Activated naive CD4-positive, alpha-beta T cell treated with anti-CD3 and anti-CD28 coated beads, Interleukin-2, amount 10 ng/mL, durations not matched to agents 7 days and 5 days (primary cell): ENCODE measurements at regions not wholly inside any gene's neighbourhood (a gene's known extent, or its start where the extent isn't known, plus 50 kb on each side); places are given as distances from the start of the nearest gene placed in this dataset.

Experiments used
- CTCF ChIA-PET: fragments of 350-600 bp; sonication (Branson Sonifier 250); formaldehyde crosslinking; loops from one replicate; lab custom pipeline; 2021; ENCODE audit warnings: antibody characterized with exemption; lab: Charles Lee
- DNase-seq: peaks from one replicate; pipeline ENCODE4 v3.0.0-alpha.2; 2020
- H3K27ac Mint-ChIP-seq: one replicate; pipeline ENCODE4 v1.8.0; 2021; ENCODE audit warnings: mild to moderate bottlenecking, moderate library complexity, mixed read lengths
- H3K27me3 Mint-ChIP-seq: one replicate; pipeline ENCODE4 v1.8.0; 2021; ENCODE audit warnings: mild to moderate bottlenecking, mixed read lengths
- H3K36me3 Mint-ChIP-seq: one replicate; pipeline ENCODE4 v1.8.0; 2021; ENCODE audit warnings: mixed read lengths
- H3K4me1 Mint-ChIP-seq: one replicate; pipeline ENCODE4 v1.8.0; 2021; ENCODE audit warnings: mixed read lengths
- H3K4me3 Mint-ChIP-seq: one replicate; pipeline ENCODE4 v1.8.0; 2021; ENCODE audit warnings: mild to moderate bottlenecking, moderate library complexity, mixed read lengths
- H3K9me3 Mint-ChIP-seq: one replicate; pipeline ENCODE4 v1.8.0; 2021; ENCODE audit warnings: mixed read lengths

DNA sequence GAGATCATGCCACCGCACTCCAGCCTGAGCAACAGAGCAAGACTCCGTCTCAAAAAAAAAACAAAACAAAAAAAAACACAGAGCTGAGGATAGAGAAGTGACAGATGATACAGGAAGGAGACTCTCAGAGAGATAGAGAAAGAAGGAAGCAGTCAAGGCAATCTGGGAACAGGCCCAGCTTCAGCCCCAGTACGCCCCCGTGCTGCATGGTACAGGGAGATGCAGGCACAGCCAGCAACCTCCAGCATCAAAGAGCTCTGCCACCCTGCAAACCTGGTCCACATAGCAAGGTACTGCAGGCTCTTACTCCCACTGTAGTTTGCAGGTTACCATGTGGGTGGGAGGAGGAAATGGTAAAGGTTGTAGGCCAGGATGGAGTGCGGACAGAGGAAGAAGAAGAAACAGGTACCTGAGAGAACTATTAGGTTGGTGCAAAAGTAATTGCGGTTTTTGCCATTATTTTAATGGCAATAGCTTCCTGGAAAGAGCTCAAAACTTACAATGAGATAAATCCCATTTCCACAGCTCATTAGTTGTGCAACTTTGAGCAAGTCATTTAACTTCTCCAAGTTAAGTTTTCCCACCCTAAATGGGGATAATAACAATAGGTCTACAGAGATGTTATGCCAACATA is 253.0 kb downstream of the ARRDC4 start:
- H3K27ac Mint-ChIP-seq: no peak overlapping the region
- no peaks in the 10 kb centered on the region for H3K9me3 Mint-ChIP-seq
- no peak for DNase-seq
- H3K4me3 Mint-ChIP-seq: no peak overlapping the region
- no peaks in the 10 kb centered on the region for H3K36me3 Mint-ChIP-seq
- H3K27me3 Mint-ChIP-seq: no peaks in the 10 kb centered on the region
- CTCF ChIA-PET: interaction anchor here (0.5 kb wide), 1 partner anchor 169 kb away, joined by 3 read pairs; no protein-coding TSS in a partner anchor
- no peaks in the 10 kb centered on the region for H3K4me1 Mint-ChIP-seq

DNA sequence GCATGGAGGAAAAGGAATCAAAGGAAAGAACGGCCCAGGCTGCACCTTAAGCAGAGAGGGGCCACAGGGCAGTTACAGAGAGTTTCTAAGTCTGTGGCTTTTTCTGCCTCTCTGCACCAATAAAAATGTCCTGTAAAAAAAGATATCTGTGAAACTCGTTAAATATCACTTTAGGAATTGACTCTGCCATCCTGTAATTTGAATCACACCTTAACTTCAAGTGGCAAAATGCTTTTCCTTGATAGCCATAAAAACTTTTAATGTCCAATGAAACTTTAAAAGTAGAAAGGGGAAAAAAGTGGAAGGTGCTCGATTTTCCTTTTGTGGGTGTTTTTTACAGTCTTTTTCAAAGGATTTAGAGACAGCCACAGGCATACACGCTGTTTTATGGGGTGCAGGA is 255.7 kb downstream of the ARRDC4 start:
- no peaks in the 10 kb centered on the region for H3K36me3 Mint-ChIP-seq
- H3K27me3 Mint-ChIP-seq: no peaks in the 10 kb centered on the region
- H3K27ac Mint-ChIP-seq: no peak overlapping the region
- DNase-seq: no peak
- CTCF ChIA-PET: no interaction called here
- no peak overlapping the region for H3K4me3 Mint-ChIP-seq
- no peaks in the 10 kb centered on the region for H3K4me1 Mint-ChIP-seq
- no peaks in the 10 kb centered on the region for H3K9me3 Mint-ChIP-seq

DNA sequence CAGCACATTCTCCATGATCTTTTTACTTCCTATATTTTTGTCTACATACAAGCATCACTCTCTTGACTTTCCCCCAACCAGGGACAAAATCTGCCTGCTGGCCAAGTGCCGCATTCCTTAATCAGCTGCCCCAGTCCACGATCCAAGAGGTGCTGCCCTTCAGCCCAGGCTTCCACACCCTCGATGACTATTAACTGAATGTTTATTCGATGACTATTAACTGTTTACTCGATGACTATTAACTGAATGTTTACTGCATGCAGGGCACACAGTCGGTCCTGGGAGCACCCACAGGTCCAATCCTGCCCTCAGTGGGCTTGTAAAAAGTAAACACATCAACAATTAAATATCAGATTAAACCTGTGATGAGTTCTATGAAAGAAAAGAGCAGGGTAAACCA is 256.9 kb downstream of the ARRDC4 start:
- CTCF ChIA-PET: no interaction called here
- Mint-ChIP-seq H3K9me3 (no peaks in the 10 kb centered on the region), H3K27ac (no peak overlapping the region), H3K4me3 (no peak overlapping the region), H3K36me3 (no peaks in the 10 kb centered on the region), H3K4me1 (no peaks in the 10 kb centered on the region), H3K27me3 (no peaks in the 10 kb centered on the region)
- DNase-seq: no peak

DNA sequence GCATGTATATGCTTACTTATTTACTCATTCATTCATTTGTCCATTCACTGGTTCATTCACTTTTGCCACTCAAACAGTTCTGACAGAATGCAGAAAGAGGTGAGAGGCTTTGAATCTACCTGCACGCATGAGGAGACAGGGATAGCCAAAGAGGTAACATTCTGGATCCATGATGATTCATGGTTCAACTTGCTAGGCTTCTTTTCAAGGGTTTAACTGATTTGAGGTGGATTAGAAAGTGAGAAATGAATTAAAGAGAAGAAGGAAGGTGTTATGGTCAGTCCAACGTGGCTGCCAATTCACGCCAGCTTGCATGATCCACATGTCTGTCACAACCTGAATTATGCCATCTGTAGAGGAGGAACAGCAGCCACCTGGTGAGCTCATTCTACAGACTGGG is 260.6 kb downstream of the ARRDC4 start:
- CTCF ChIA-PET: no interaction called here

DNA sequence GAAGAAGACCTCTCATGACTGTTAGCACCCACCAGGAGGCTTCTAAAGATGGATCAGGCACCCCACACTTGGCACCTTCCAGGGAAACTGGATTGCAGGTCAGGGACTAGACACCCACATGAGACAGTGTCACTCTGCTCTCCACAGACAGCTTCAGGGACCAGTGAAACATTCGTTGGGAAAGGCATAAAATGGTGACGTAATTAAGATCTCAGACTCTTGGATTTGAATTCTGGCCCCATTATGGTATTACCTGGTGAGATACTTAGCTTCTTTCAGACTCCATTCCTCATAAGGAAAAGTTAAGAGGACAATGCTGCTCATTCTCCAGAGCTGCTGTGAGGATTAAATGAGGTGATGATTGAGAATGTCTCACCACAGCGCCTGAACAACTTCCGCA is 261.1 kb downstream of the ARRDC4 start:
- CTCF ChIA-PET: no interaction called here
- H3K4me3 Mint-ChIP-seq: no peak overlapping the region

More for the DNA sequence above, 260.6 kb downstream of the ARRDC4 start:
- no peak overlapping the region for H3K4me3 Mint-ChIP-seq
- H3K36me3 Mint-ChIP-seq: no peaks in the 10 kb centered on the region
- H3K4me1 Mint-ChIP-seq: no peaks in the 10 kb centered on the region
- no peaks in the 10 kb centered on the region for H3K9me3 Mint-ChIP-seq
- H3K27ac Mint-ChIP-seq: no peak overlapping the region
- no peaks in the 10 kb centered on the region for H3K27me3 Mint-ChIP-seq
- DNase-seq: no peak

DNA sequence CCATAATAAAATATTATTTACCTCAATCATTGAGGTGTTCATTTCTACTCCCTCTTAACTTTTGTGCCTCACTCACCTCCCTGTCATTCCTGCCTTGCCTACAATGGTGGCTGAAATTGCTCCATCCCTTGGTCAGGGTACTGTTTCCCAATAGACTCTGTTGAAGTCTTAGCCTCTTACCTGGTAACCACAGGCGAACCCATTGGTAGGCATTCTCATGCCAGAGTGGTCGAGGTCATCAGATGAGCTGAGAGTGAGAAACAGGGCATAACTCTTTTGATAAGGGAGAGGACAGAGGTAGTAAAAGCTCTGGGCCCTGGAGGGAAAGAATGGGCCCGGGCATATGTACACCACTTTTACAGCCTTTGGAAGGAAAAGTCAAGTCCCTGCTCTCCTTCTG is 265.6 kb downstream of the ARRDC4 start:
- Mint-ChIP-seq H3K9me3 (no peaks in the 10 kb centered on the region), H3K4me3 (no peak overlapping the region), H3K27ac (no peak overlapping the region), H3K36me3 (no peaks in the 10 kb centered on the region), H3K27me3 (no peaks in the 10 kb centered on the region), H3K4me1 (no peaks in the 10 kb centered on the region)
- CTCF ChIA-PET: no interaction called here
- DNase-seq: no peak

More for the DNA sequence above, 261.1 kb downstream of the ARRDC4 start:
- Mint-ChIP-seq H3K27ac (no peak overlapping the region), H3K9me3 (no peaks in the 10 kb centered on the region), H3K36me3 (no peaks in the 10 kb centered on the region), H3K27me3 (no peaks in the 10 kb centered on the region), H3K4me1 (no peaks in the 10 kb centered on the region)
- no peak for DNase-seq

DNA sequence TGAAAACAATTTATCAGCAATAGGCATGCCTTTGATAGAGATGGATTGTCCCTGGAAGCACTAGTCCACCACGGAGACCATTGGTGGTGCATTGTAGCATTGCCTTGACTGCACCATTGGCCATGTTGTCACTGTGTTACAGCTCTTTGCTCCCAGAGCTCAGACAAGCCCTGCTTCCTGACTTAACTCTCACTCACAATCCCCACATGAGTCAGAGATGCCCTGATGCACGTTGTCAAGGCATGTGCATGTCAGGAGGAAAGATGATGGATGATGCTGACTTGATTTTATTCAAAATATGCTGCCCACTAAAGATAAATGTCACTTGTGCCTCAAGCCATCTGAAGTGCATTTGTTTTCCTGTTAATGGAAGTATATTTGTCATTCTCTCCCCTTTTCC is 266.1 kb downstream of the ARRDC4 start:
- H3K27me3 Mint-ChIP-seq: no peaks in the 10 kb centered on the region
- no peaks in the 10 kb centered on the region for H3K4me1 Mint-ChIP-seq
- no peak overlapping the region for H3K4me3 Mint-ChIP-seq
- no peaks in the 10 kb centered on the region for H3K36me3 Mint-ChIP-seq
- no peak overlapping the region for H3K27ac Mint-ChIP-seq
- no peaks in the 10 kb centered on the region for H3K9me3 Mint-ChIP-seq
- CTCF ChIA-PET: no interaction called here
- DNase-seq: no peak

DNA sequence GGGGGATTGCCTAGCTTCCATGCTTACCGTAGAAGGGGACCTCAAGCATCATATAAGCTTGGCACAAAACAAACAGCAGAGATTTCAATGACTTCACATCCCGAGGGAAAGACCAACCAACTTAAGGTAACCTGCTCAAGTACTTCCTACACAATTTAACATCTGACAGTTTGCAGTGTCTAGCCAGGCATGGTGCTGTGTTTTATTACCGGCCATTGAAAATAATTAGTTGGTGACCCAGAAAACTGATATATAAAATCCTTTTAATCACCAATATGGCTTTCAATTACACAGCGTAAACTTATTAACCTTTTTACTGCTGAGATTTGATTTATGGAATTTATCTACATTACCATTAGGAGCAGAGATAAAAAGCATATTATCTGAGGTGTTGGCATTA is 268.3 kb downstream of the ARRDC4 start:
- H3K27me3 Mint-ChIP-seq: no peaks in the 10 kb centered on the region
- no peaks in the 10 kb centered on the region for H3K36me3 Mint-ChIP-seq
- no peaks in the 10 kb centered on the region for H3K9me3 Mint-ChIP-seq
- H3K27ac Mint-ChIP-seq: no peak overlapping the region
- CTCF ChIA-PET: no interaction called here
- H3K4me3 Mint-ChIP-seq: no peak overlapping the region
- DNase-seq: no peak
- no peaks in the 10 kb centered on the region for H3K4me1 Mint-ChIP-seq

DNA sequence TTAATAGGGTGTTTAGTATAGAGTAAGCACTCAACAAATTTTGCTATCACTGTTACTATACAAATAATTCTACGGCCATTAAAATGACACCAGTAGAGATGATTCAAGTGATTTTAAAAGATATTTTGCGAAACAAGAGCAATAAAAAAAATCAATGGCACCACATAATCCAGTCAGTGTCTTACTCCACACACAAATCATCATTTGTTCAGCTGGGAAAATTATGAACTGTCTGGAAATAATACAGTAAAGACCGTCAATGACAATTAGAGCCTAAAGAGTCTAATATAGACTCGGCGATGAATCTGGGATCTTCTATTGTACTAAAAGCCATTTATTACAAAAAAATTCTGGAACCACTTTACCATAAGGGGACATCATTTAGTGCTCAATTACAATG is 270.5 kb downstream of the ARRDC4 start:
- no peak for DNase-seq
- CTCF ChIA-PET: no interaction called here
- H3K36me3 Mint-ChIP-seq: no peaks in the 10 kb centered on the region
- H3K27ac Mint-ChIP-seq: no peak overlapping the region
- no peak overlapping the region for H3K4me3 Mint-ChIP-seq
- H3K9me3 Mint-ChIP-seq: no peaks in the 10 kb centered on the region
- no peaks in the 10 kb centered on the region for H3K27me3 Mint-ChIP-seq
- no peaks in the 10 kb centered on the region for H3K4me1 Mint-ChIP-seq

DNA sequence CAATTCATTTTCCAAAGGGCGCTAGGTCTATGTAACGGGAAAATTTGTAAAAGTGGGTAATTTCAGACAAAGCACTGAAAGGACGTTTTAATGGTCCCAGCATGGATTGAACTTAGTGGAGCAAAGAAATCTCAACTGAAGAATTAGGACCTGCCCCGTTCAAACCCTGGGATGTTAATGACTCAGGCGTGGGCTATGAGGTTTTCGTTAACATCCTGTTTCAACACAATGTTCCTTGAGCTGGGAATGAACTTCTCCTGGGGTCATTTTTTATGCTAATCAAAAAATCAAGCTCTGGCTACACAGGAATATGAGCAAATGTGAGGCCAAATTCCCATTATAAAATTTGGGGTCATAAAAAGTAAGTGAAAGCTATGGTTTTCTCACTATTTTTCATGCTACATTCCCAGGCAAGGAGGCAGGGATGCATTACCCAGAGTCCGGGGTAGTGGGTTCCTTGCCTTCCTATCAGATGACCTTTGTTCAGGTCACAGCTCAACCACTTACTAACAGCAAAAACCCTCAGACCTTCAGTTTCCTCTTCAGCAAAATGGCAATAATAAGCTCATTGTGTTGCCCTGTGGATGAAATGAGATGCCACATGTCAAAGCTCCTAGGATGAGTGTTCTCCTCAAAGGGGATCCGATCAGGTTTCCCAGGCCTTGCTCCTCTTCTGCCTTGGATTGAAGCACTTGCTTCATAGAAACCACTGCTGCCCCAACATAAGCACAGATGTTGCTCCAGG is 271.4 kb downstream of the ARRDC4 start:
- DNase-seq: no peak
- no peak overlapping the region for H3K4me3 Mint-ChIP-seq
- H3K9me3 Mint-ChIP-seq: no peaks in the 10 kb centered on the region
- CTCF ChIA-PET: no interaction called here
- H3K27me3 Mint-ChIP-seq: no peaks in the 10 kb centered on the region
- H3K27ac Mint-ChIP-seq: no peak overlapping the region
- H3K4me1 Mint-ChIP-seq: no peaks in the 10 kb centered on the region
- H3K36me3 Mint-ChIP-seq: no peaks in the 10 kb centered on the region

DNA sequence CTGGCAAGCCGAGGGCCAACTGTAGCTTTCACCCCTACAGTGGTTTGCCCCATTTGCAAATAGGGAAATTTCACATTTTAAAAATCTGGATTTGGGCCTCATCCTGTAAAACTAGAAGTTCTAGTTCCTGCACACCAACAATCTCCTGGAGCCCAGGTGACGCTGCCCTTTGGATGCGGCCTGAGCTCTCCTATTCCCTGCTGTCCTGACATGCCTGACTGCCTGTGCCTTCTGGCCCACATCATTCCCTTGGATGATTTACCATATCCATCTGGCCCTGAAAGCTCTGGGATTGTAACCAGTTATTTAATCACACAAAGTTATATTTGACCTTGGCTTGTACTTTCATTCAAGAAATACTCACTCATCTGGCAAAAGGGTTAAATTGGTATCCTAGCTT is 272.3 kb downstream of the ARRDC4 start:
- H3K36me3 Mint-ChIP-seq: no peaks in the 10 kb centered on the region
- no peak for DNase-seq
- CTCF ChIA-PET: no interaction called here
- H3K4me3 Mint-ChIP-seq: no peak overlapping the region
- no peaks in the 10 kb centered on the region for H3K27me3 Mint-ChIP-seq
- no peaks in the 10 kb centered on the region for H3K9me3 Mint-ChIP-seq
- no peaks in the 10 kb centered on the region for H3K4me1 Mint-ChIP-seq
- H3K27ac Mint-ChIP-seq: no peak overlapping the region

DNA sequence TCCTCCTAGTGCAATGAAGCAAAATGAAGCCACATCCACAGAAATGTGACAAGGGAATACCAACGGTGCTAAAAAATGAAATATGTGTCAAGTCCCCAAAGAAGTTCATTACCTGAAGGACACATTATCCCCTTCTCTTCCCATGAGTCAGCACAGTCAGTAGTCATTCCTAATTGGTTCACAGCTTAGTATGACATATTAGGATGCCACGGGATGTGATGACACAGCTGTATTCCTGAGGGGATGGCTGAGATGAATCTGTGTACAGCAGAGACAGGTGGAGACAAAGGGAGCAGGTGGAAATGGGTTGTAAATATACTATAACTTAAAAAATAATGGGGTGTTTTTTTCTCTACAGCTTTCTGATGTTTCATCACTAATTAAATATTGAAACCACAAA is 273.4 kb downstream of the ARRDC4 start:
- Mint-ChIP-seq H3K27me3 (no peaks in the 10 kb centered on the region), H3K27ac (no peak overlapping the region), H3K9me3 (no peaks in the 10 kb centered on the region), H3K36me3 (no peaks in the 10 kb centered on the region), H3K4me1 (no peaks in the 10 kb centered on the region), H3K4me3 (no peak overlapping the region)
- DNase-seq: no peak
- CTCF ChIA-PET: no interaction called here

DNA sequence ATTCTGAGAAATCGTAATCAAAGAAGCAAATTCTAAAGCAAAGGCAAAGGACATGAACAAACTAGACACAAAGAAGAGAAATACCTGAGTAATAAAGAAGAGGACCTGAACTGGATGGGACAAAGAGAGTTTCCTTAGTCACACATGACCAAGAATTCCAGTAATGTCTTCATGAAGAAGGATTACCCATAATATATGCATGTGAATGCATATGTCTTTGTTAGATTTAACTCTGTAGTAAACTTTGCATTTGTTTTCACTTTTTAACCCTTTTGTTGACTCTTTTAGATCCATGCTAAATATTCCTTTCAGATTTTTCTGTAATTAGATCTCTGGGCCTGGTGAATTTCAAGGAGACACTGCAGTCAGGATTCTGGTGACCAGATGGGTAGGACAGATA is 279.8 kb downstream of the ARRDC4 start:
- Mint-ChIP-seq H3K4me1 (no peaks in the 10 kb centered on the region), H3K4me3 (no peak overlapping the region)

DNA sequence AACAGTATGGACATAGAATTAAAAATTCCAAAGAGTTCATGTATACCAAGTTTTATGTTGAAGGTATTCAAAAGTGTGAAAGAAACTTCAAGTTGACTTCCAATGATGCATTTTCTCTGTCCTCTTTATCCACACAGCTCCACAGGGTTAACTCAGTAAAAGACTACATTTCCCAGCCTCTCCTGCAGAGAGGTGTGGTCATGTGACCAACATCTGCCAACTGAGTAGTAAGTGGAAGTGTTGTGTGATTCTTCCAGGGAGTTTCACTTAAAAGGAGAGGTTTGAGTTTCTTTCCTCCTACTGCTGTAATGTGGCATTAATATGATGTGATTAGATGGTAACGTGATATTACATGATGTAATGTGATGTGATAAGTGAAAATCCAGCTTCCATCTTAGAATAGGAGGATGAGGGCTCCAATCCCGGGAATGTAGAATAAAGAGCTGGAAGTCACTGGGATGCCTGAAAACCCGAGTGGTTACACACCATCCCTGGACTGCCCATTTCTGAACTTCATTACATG is 280.6 kb downstream of the ARRDC4 start:
- DNase-seq: no peak
- Mint-ChIP-seq H3K27ac (no peak overlapping the region), H3K4me3 (no peak overlapping the region), H3K9me3 (no peaks in the 10 kb centered on the region), H3K4me1 (no peaks in the 10 kb centered on the region), H3K27me3 (no peaks in the 10 kb centered on the region), H3K36me3 (no peaks in the 10 kb centered on the region)
- CTCF ChIA-PET: no interaction called here

More for the DNA sequence above, 279.8 kb downstream of the ARRDC4 start:
- CTCF ChIA-PET: no interaction called here
- Mint-ChIP-seq H3K36me3 (no peaks in the 10 kb centered on the region), H3K9me3 (no peaks in the 10 kb centered on the region), H3K27me3 (no peaks in the 10 kb centered on the region), H3K27ac (no peak overlapping the region)
- no peak for DNase-seq

DNA sequence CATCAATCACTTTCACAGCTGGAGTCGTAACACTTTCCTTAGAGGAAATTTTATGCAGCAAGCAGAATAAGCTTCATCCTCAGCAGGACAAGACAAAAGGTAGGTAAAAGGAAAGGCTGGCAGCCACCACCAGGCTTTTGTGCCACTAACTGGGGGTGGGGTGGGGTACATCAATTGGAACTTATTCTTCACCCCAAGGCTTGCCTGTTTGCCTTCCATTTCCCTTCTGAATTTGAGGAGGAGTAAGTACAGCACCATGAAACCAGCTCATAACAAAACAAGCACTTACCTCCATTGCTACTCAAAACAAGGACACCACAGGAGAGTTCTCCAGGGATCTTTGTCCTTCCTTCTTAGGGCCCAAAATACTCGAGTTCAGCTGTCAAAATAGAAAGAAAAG is 296.8 kb downstream of the ARRDC4 start:
- Mint-ChIP-seq H3K36me3 (no peaks in the 10 kb centered on the region), H3K4me3 (no peak overlapping the region), H3K9me3 (peaks cover 7% of the 10 kb centered on the region), H3K27ac (no peak overlapping the region), H3K27me3 (no peaks in the 10 kb centered on the region), H3K4me1 (no peaks in the 10 kb centered on the region)
- DNase-seq: no peak
- CTCF ChIA-PET: no interaction called here
